ENCODE measurements at regions not wholly inside any gene's neighbourhood (a gene's known extent, or its start where the extent isn't known, plus 50 kb on each side); places are given as distances from the start of the nearest gene placed in this dataset.

GRCh38 chr5:116661419-116661818, 86.8 kb upstream of the SEMA6A start:
- POLR2A ChIA-PET = no interaction called here
- TF ChIP-seq CBX8 (IDR thresholded peaks at IDR 0.05) (no peak), HOXB5 (CRISPR knock-in tag; IDR thresholded peaks at IDR 0.05) (no peak), RCOR1 (IDR thresholded peaks at IDR 0.05; ENCODE audit: low read depth, low read length) (no peak), NFE2L2 (conservative IDR thresholded peaks at IDR 0.05; ENCODE audit: low read length) (no peak), HDAC2 (IDR thresholded peaks at IDR 0.05) (no peak)
- TF ChIP-seq, protein P1, sequence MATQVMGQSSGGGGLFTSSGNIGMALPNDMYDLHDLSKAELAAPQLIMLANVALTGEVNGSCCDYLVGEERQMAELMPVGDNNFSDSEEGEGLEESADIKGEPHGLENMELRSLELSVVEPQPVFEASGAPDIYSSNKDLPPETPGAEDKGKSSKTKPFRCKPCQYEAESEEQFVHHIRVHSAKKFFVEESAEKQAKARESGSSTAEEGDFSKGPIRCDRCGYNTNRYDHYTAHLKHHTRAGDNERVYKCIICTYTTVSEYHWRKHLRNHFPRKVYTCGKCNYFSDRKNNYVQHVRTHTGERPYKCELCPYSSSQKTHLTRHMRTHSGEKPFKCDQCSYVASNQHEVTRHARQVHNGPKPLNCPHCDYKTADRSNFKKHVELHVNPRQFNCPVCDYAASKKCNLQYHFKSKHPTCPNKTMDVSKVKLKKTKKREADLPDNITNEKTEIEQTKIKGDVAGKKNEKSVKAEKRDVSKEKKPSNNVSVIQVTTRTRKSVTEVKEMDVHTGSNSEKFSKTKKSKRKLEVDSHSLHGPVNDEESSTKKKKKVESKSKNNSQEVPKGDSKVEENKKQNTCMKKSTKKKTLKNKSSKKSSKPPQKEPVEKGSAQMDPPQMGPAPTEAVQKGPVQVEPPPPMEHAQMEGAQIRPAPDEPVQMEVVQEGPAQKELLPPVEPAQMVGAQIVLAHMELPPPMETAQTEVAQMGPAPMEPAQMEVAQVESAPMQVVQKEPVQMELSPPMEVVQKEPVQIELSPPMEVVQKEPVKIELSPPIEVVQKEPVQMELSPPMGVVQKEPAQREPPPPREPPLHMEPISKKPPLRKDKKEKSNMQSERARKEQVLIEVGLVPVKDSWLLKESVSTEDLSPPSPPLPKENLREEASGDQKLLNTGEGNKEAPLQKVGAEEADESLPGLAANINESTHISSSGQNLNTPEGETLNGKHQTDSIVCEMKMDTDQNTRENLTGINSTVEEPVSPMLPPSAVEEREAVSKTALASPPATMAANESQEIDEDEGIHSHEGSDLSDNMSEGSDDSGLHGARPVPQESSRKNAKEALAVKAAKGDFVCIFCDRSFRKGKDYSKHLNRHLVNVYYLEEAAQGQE (IDR thresholded peaks at IDR 0.05) = no peak
- CTCF ChIA-PET = interaction anchor here (1.1 kb wide), 1 partner anchor 13 kb away, joined by 3 read pairs; no protein-coding TSS in a partner anchor

GRCh38 chr5:116660929-116661328, 86.3 kb upstream of the SEMA6A start:
- FAIRE-seq = no peak
- no peak overlapping the region for H3K27ac ChIP-seq
- POLR2A ChIA-PET = no interaction called here

More at GRCh38 chr5:116661419-116661818, 86.8 kb upstream of the SEMA6A start:
- FAIRE-seq (no peak), DNase-seq (ENCODE audit: low read depth in 1 of 2, low spot score in 1 of 2) (no peak), ATAC-seq (no peak)
- WGBS (ENCODE audit: missing lambda C conversion rate) = 10% methylated on average over 4 of the region's 4 CpGs
- Histone ChIP-seq H3K4me2 (no peak overlapping the region), H3K4me1 (no peaks in the 10 kb centered on the region), H3K4me3 (no peak overlapping the region), H3K27ac (no peak overlapping the region), H3K9me3 (no peaks in the 10 kb centered on the region)

DNA sequence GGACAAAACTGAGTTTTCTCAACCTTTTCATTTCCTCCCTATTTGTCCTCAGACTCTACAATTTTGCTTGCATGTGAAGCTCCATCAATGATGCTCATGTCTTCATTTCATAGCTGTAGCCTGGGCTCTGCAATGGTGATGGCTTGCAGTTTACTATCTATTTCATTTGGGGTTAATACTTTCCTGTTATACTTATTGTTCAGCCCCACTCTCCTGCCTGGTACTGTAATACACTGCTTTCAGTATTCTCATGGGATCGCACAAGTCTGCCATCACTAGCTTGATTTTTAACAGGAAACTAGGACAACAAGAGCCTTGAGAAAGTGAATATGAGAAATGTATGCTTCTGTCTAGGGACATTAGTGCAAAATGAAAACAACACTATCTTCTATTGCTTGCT, 84.2 kb upstream of the SEMA6A start:
- no peak for ATAC-seq
- TF ChIP-seq MAZ (IDR thresholded peaks at IDR 0.05; ENCODE audit: borderline replicate concordance, low read depth, low read length) = no peak
- no peak for TF ChIP-seq BCL3 (IDR thresholded peaks at IDR 0.05)
- TF ChIP-seq CHD2 (IDR thresholded peaks at IDR 0.05; ENCODE audit: low read length, partially characterized antibody) = no peak
- no peak for TF ChIP-seq TFCP2L1 (CRISPR knock-in tag; IDR thresholded peaks at IDR 0.05)
- TF ChIP-seq FOXS1 (CRISPR knock-in tag; IDR thresholded peaks at IDR 0.05) = no peak
- TF ChIP-seq JUNB (IDR thresholded peaks at IDR 0.05) = no peak
- no peak for TF ChIP-seq CBX2 (IDR thresholded peaks at IDR 0.05; ENCODE audit: borderline replicate concordance, low read depth)
- TF ChIP-seq, protein P1 (IDR thresholded peaks at IDR 0.05) = no peak
- no peak for TF ChIP-seq CBX8 (IDR thresholded peaks at IDR 0.05)

More at GRCh38 chr5:116660929-116661328, 86.3 kb upstream of the SEMA6A start:
- no peak for DNase-seq (ENCODE audit: low read depth in 1 of 2, low spot score in 1 of 2)
- Histone ChIP-seq H3K4me1 (no peaks in the 10 kb centered on the region), H3K4me2 (no peak overlapping the region), H3K4me3 (no peak overlapping the region), H3K9me3 (no peaks in the 10 kb centered on the region)
- CTCF ChIA-PET = interaction anchor here (1.1 kb wide), 1 partner anchor 12 kb away, joined by 3 read pairs; no protein-coding TSS in a partner anchor
- ATAC-seq = no peak
- WGBS (ENCODE audit: missing lambda C conversion rate) = 0% methylated on average over 2 of the region's 5 CpGs
- no peak for TF ChIP-seq RCOR1 (IDR thresholded peaks at IDR 0.05; ENCODE audit: low read depth, low read length)
- no peak for TF ChIP-seq JUN (IDR thresholded peaks at IDR 0.05)
- TF ChIP-seq, protein P2, sequence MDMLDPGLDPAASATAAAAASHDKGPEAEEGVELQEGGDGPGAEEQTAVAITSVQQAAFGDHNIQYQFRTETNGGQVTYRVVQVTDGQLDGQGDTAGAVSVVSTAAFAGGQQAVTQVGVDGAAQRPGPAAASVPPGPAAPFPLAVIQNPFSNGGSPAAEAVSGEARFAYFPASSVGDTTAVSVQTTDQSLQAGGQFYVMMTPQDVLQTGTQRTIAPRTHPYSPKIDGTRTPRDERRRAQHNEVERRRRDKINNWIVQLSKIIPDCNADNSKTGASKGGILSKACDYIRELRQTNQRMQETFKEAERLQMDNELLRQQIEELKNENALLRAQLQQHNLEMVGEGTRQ (IDR thresholded peaks at IDR 0.05) = no peak
- TF ChIP-seq, protein P3, sequence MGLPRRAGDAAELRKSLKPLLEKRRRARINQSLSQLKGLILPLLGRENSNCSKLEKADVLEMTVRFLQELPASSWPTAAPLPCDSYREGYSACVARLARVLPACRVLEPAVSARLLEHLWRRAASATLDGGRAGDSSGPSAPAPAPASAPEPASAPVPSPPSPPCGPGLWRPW (IDR thresholded peaks at IDR 0.05) = no peak
- no peak for TF ChIP-seq CEBPB (IDR thresholded peaks at IDR 0.05)
- no peak for TF ChIP-seq TFCP2L1 (CRISPR knock-in tag; IDR thresholded peaks at IDR 0.05)
- TF ChIP-seq ZNF302 (CRISPR knock-in tag; IDR thresholded peaks at IDR 0.05) = no peak
- TF ChIP-seq HOXB13 (CRISPR knock-in tag; IDR thresholded peaks at IDR 0.05; ENCODE audit: low read depth) = no peak
- no peak for TF ChIP-seq RAD21 (conservative IDR thresholded peaks at IDR 0.05 in 1 of 2, IDR thresholded peaks at IDR 0.05 in 1 of 2)
- TF ChIP-seq, protein P1 (IDR thresholded peaks at IDR 0.05) = no peak
- TF ChIP-seq BHLHE40 (IDR thresholded peaks at IDR 0.05; ENCODE audit: low read depth, low read length) = no peak

More for the DNA sequence above, 84.2 kb upstream of the SEMA6A start:
- 6% methylated on average over 1 of the region's 1 CpG for WGBS (ENCODE audit: missing lambda C conversion rate)
- Histone ChIP-seq H3K4me1 (no peaks in the 10 kb centered on the region), H3K4me2 (no peak overlapping the region), H3K4me3 (no peak overlapping the region), H3K27ac (no peak overlapping the region), H3K9me3 (no peaks in the 10 kb centered on the region)
- FAIRE-seq (no peak), DNase-seq (ENCODE audit: low read depth in 1 of 2, low spot score in 1 of 2) (no peak)
- ChIA-PET CTCF (no interaction called here), POLR2A (no interaction called here)
